Endothelial cell of umbilical vein (primary cell): ENCODE measurements at regions not wholly inside any gene's neighbourhood (a gene's known extent, or its start where the extent isn't known, plus 50 kb on each side); places are given as distances from the start of the nearest gene placed in this dataset.

Source experiments
- BruUV-seq: library from RNA; stranded (reverse); fragments of 400-500 nt; replicated peaks from 2 replicates; lab custom pipeline; 2021; lab: Mats Ljungman, UMichigan
- CTCF ChIA-PET: fragments of 300-600, 350-600 bp; sonication (Branson Sonifier 250); formaldehyde crosslinking; loops from one replicate; lab custom pipeline; 2021; ENCODE audit warnings: antibody characterized with exemption, inconsistent platforms; lab: Charles Lee
- POLR2A ChIA-PET: fragments of 300-600, 350-600 bp; sonication (Branson Sonifier 250); formaldehyde crosslinking; loops from one replicate; lab custom pipeline; 2021; ENCODE audit warnings: antibody characterized with exemption, inconsistent platforms; lab: Charles Lee
- DNase-seq: peaks from one replicate; pipeline ENCODE4 v3.0.0-alpha.2; 2011; ENCODE audit warnings: low read depth, low spot score
- FAIRE-seq: peaks from 2 replicates; lab custom pipeline; 2011; peaks lifted over from hg19 to GRCh38; lab: Jason Lieb, UNC
- H2AFZ ChIP-seq: 2 replicates; pipeline ENCODE4 v1.6.0; 2012; ENCODE audit warnings: low read depth, low read length, control low read depth, inconsistent platforms
- H3K27ac ChIP-seq: 2 replicates; pipeline ENCODE4 v1.5.1; 2011; ENCODE audit warnings: low read depth, mild to moderate bottlenecking, control low read depth, low read length, moderate library complexity; ENCODE audit not compliant: insufficient read depth
- H3K27me3 ChIP-seq, 2 experiments: 2 replicates each; pipeline versions ENCODE4 v1.6.0 to v1.6.1; 2011; ENCODE audit warnings: low read length in 2 of 2, mixed read lengths in 1 of 2; ENCODE audit not compliant: control insufficient read depth in 2 of 2, insufficient read depth in 2 of 2
- H3K36me3 ChIP-seq, 2 experiments: 2 replicates in 1 of 2; 3 replicates in 1 of 2; pipeline ENCODE4 v1.5.1; 2011; ENCODE audit warnings: low read length in 2 of 2, mild to moderate bottlenecking in 1 of 2, moderate library complexity in 1 of 2; ENCODE audit not compliant: control insufficient read depth in 2 of 2, insufficient read depth in 2 of 2; ENCODE audit errors: extremely low read depth in 1 of 2
- H3K4me1 ChIP-seq: 3 replicates; pipeline ENCODE4 v1.5.1; 2011; ENCODE audit warnings: mild to moderate bottlenecking, low read length; ENCODE audit not compliant: control insufficient read depth, insufficient read depth; ENCODE audit errors: extremely low read depth
- H3K4me2 ChIP-seq: 2 replicates; pipeline ENCODE4 v1.6.1; 2011; ENCODE audit warnings: low read length, control low read depth, mixed read lengths; ENCODE audit not compliant: insufficient read depth
- H3K4me3 ChIP-seq, 3 experiments: fragments of 200-600 bp in 1 of 3; sonication (generic), shearing (Covaris generic) in 1 of 3; replicated peaks in 1 of 3; 2 replicates each; pipeline ENCODE4 v1.5.1; 2011 to 2016; ENCODE audit warnings: control low read depth in 3 of 3, low read length in 3 of 3, mild to moderate bottlenecking in 2 of 3, inconsistent platforms in 1 of 3, low read depth in 1 of 3, moderate library complexity in 1 of 3; ENCODE audit not compliant: insufficient read depth in 1 of 3
- H3K79me2 ChIP-seq: 2 replicates; pipeline ENCODE4 v1.6.0; 2012; ENCODE audit warnings: low read length, inconsistent platforms; ENCODE audit not compliant: control insufficient read depth, insufficient read depth
- H3K9ac ChIP-seq: replicated peaks from 2 replicates; pipeline ENCODE3; 2011; ENCODE audit warnings: low read length, control low read depth; ENCODE audit not compliant: insufficient read depth; ENCODE audit errors: extremely low read depth
- H3K9me1 ChIP-seq: replicated peaks from 3 replicates; pipeline ENCODE4 v1.6.0; 2011; ENCODE audit warnings: mild to moderate bottlenecking, low read length; ENCODE audit not compliant: control insufficient read depth, insufficient read depth; ENCODE audit errors: extremely low read depth
- H3K9me3 ChIP-seq: replicated peaks from 2 replicates; pipeline ENCODE4 v1.5.1; 2012; ENCODE audit warnings: low read length, inconsistent platforms; ENCODE audit not compliant: control insufficient read depth, insufficient read depth
- H4K20me1 ChIP-seq: replicated peaks from 2 replicates; pipeline ENCODE3; 2011; ENCODE audit warnings: mild to moderate bottlenecking, low read length; ENCODE audit not compliant: control insufficient read depth, insufficient read depth; ENCODE audit errors: extremely low read depth
- EZH2 ChIP-seq: IDR thresholded peaks from 2 replicates; pipeline ENCODE4 v1.6.1; 2012; ENCODE audit warnings: borderline replicate concordance, low read depth, mild to moderate bottlenecking, moderate library complexity, low read length, inconsistent platforms; ENCODE audit not compliant: severe bottlenecking
- POLR2A ChIP-seq: IDR thresholded peaks from 2 replicates; pipeline ENCODE4 v1.6.1; 2012; ENCODE audit warnings: low read depth, mild to moderate bottlenecking, control low read depth, low read length
- dilution Hi-C: fragments of 300-500 bp; cut with MboI; formaldehyde crosslinking; loops from one replicate; pipeline ENCODE4 v1.15.0; 2019; ENCODE audit warnings: low sequenced_read_pairs; ENCODE audit not compliant: extremely low pct_ligation_motif_present
- intact Hi-C: fragments of 100-400 bp; cut with micrococcal nuclease; formaldehyde crosslinking; loops from one replicate; pipeline ENCODE4 v1.10.0; 2022
- TF ChIP-seq, protein P1 (sequence below), 2 donors: IDR thresholded peaks; 1 replicate in 1 of 2; 2 replicates in 1 of 2; pipeline ENCODE4 v1.5.1; 2011; ENCODE audit warnings: low read length in 2 of 2, mild to moderate bottlenecking in 2 of 2, moderate library complexity in 2 of 2, control low read depth in 1 of 2, inconsistent platforms in 1 of 2, low read depth in 1 of 2; ENCODE audit not compliant: insufficient read depth in 1 of 2; ENCODE audit errors: extremely low read depth in 1 of 2

- no peaks in the 10 kb centered on the region for H3K9me1 ChIP-seq
- no peak for TF ChIP-seq POLR2A
- TF ChIP-seq, protein P1, sequence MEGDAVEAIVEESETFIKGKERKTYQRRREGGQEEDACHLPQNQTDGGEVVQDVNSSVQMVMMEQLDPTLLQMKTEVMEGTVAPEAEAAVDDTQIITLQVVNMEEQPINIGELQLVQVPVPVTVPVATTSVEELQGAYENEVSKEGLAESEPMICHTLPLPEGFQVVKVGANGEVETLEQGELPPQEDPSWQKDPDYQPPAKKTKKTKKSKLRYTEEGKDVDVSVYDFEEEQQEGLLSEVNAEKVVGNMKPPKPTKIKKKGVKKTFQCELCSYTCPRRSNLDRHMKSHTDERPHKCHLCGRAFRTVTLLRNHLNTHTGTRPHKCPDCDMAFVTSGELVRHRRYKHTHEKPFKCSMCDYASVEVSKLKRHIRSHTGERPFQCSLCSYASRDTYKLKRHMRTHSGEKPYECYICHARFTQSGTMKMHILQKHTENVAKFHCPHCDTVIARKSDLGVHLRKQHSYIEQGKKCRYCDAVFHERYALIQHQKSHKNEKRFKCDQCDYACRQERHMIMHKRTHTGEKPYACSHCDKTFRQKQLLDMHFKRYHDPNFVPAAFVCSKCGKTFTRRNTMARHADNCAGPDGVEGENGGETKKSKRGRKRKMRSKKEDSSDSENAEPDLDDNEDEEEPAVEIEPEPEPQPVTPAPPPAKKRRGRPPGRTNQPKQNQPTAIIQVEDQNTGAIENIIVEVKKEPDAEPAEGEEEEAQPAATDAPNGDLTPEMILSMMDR (IDR thresholded peaks at IDR 0.05; ENCODE audit: extremely low read depth in 1 of 2, insufficient read depth in 1 of 2, low read depth in 1 of 2, low read length in 2 of 2), result no peak
- no peaks in the 10 kb centered on the region for H3K36me3 ChIP-seq
- FAIRE-seq, result no peak
- intact Hi-C loops (loop anchor here (5.0 kb wide), 2 partner anchors 272 to 768 kb away; no protein-coding TSS in a partner anchor), dilution Hi-C loops (no loop called here)
- no peaks in the 10 kb centered on the region for H3K4me1 ChIP-seq
- peaks cover 0 to 1% of the 10 kb centered on the region in 2 experiments for H3K27me3 ChIP-seq
- H3K79me2 ChIP-seq, result no peaks in the 10 kb centered on the region
- H3K4me3 ChIP-seq, result no peak overlapping the region
- ChIA-PET CTCF (no interaction called here), POLR2A (no interaction called here)
- H4K20me1 ChIP-seq, result no peaks in the 10 kb centered on the region
- H2AFZ ChIP-seq, result no peak overlapping the region
- DNase-seq, result no peak
- no TSS peak for BruUV-seq
- no peaks in the 10 kb centered on the region for H3K9me3 ChIP-seq
- no peak overlapping the region for H3K9ac ChIP-seq
- no peak overlapping the region for H3K4me2 ChIP-seq
- no peak overlapping the region for H3K27ac ChIP-seq
These were observed 613.5 kb downstream of the MATN1 start for GRCh38 chr1:30109853-30110252.

DNA sequence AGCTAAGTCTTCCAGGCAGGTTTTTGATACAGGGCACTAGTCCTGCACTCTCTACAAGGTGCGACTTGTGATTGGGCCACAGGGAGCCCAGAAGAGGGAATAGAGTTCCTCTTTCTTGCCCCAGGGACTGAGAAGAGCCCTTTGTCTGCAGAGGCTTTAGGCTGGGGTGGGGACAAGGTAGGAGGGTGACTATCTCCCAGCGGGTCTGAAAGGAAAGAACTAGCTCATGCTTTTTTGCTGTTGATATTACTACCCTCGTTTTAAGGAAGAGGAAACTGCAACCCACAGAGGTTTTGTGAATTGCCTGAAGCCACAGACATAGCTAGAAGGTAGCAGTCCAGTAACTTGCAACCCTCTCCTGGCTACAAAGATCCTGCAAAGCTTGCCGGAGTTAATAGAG, 615.2 kb downstream of the MATN1 start:
- intact Hi-C loops, result no loop called here
- no peaks in the 10 kb centered on the region for H3K9me1 ChIP-seq
- H3K27ac ChIP-seq, result no peak overlapping the region
- dilution Hi-C loops, result no loop called here
- no peaks in the 10 kb centered on the region for H3K36me3 ChIP-seq
- no peaks in the 10 kb centered on the region for H3K9me3 ChIP-seq
- no TSS peak for BruUV-seq
- CTCF ChIA-PET, result interaction anchor here (0.8 to 1.1 kb wide), 2 partner anchors 21 to 315 kb away, joined by 3 read pairs; no protein-coding TSS in a partner anchor
- no peak for DNase-seq
- H3K79me2 ChIP-seq, result no peaks in the 10 kb centered on the region
- H3K27me3 ChIP-seq, result peaks cover 0 to 1% of the 10 kb centered on the region in 2 experiments
- H3K9ac ChIP-seq, result no peak overlapping the region
- TF ChIP-seq EZH2, result no peak
- H3K4me3 ChIP-seq, result no peak overlapping the region
- H3K4me1 ChIP-seq, result no peaks in the 10 kb centered on the region
- H3K4me2 ChIP-seq, result no peak overlapping the region
- FAIRE-seq, result no peak
- POLR2A ChIA-PET, result no interaction called here
- no peaks in the 10 kb centered on the region for H4K20me1 ChIP-seq
- H2AFZ ChIP-seq, result no peak overlapping the region
